H1 (cell line): ENCODE measurements at regions not wholly inside any gene's neighbourhood (a gene's known extent, or its start where the extent isn't known, plus 50 kb on each side); places are given as distances from the start of the nearest gene placed in this dataset.

ENCODE experiments used
- CTCF ChIA-PET: fragments of 300-600 bp; sonication (Branson Sonifier 250); formaldehyde crosslinking; loops from one replicate; lab custom pipeline; 2021; ENCODE audit not compliant: partially characterized antibody; lab: Charles Lee
- POLR2A ChIA-PET: fragments of 300-600 bp; sonication (Branson Sonifier 250); formaldehyde crosslinking; loops from one replicate; lab custom pipeline; 2021; ENCODE audit warnings: inconsistent platforms; ENCODE audit not compliant: partially characterized antibody; lab: Charles Lee
- DNase-seq, 2 experiments: peaks; one replicate each; pipeline versions ENCODE4 v3.0.0 to v3.0.0-alpha.2; 2010 to 2022; ENCODE audit warnings: low spot score in 2 of 2, low read depth in 1 of 2, mixed read lengths in 1 of 2
- FAIRE-seq: peaks from 2 replicates; lab custom pipeline; 2011; peaks lifted over from hg19 to GRCh38; lab: Jason Lieb, UNC
- H2AFZ ChIP-seq: 2 replicates; pipeline ENCODE4 v1.8.1; 2012; ENCODE audit warnings: low read length, inconsistent platforms
- H2AK5ac ChIP-seq: 2 replicates; pipeline ENCODE4 v1.6.1; 2013; ENCODE audit warnings: low read depth, low read length
- H2BK120ac ChIP-seq: replicated peaks from 2 replicates; pipeline ENCODE3; 2013; ENCODE audit warnings: low read depth, low read length, inconsistent platforms
- H2BK12ac ChIP-seq: 2 replicates; pipeline ENCODE4 v1.6.1; 2013; ENCODE audit warnings: low read depth, low read length
- H2BK15ac ChIP-seq: 2 replicates; pipeline ENCODE4 v1.6.1; 2013; ENCODE audit warnings: low read length
- H2BK20ac ChIP-seq: 2 replicates; pipeline ENCODE4 v1.6.1; 2013; ENCODE audit warnings: low read length
- H2BK5ac ChIP-seq: 2 replicates; pipeline ENCODE4 v1.6.1; 2013; ENCODE audit warnings: low read depth, low read length
- H3K14ac ChIP-seq: 2 replicates; pipeline ENCODE4 v1.6.1; 2013; ENCODE audit warnings: inconsistent platforms; ENCODE audit not compliant: insufficient read length
- H3K18ac ChIP-seq: 2 replicates; pipeline ENCODE4 v1.6.1; 2013; ENCODE audit warnings: low read length; ENCODE audit errors: extremely low read depth
- H3K23ac ChIP-seq: 2 replicates; pipeline ENCODE4 v1.6.1; 2013; ENCODE audit warnings: inconsistent platforms; ENCODE audit not compliant: insufficient read length
- H3K23me2 ChIP-seq: 2 replicates; pipeline ENCODE4 v1.6.1; 2013; ENCODE audit warnings: low read depth, low read length
- H3K27ac ChIP-seq: 2 replicates; pipeline ENCODE4 v1.6.1; 2011; ENCODE audit warnings: low read depth, low read length, inconsistent platforms
- H3K27me3 ChIP-seq, 4 experiments: replicated peaks in 1 of 4; 1 replicate in 1 of 4; 2 replicates in 3 of 4; pipeline versions ENCODE4 v1.6.1 to v1.8.1; 2011 to 2013; ENCODE audit warnings: low read length in 3 of 4, mild to moderate bottlenecking in 3 of 4, inconsistent platforms in 2 of 4, mixed read lengths in 2 of 4, moderate library complexity in 1 of 4; ENCODE audit not compliant: control insufficient read depth in 3 of 4, insufficient read depth in 3 of 4; ENCODE audit errors: extremely low read depth in 1 of 4
- H3K36me3 ChIP-seq, 4 experiments: 2 replicates each; pipeline versions ENCODE4 v1.6.1 to v1.8.1; 2011 to 2013; ENCODE audit warnings: mild to moderate bottlenecking in 4 of 4, low read length in 3 of 4, moderate library complexity in 2 of 4, control low read depth in 1 of 4, inconsistent platforms in 1 of 4; ENCODE audit not compliant: insufficient read depth in 4 of 4, control insufficient read depth in 2 of 4
- H3K4ac ChIP-seq: replicated peaks from 2 replicates; pipeline ENCODE3; 2013; ENCODE audit warnings: low read length, low read depth, mixed read lengths, inconsistent platforms; ENCODE audit not compliant: insufficient read length
- H3K4me1 ChIP-seq, 4 experiments: replicated peaks in 1 of 4; 1 replicate in 1 of 4; 2 replicates in 3 of 4; pipeline versions ENCODE4 v1.6.1 to v1.8.1; 2011 to 2013; ENCODE audit warnings: low read length in 3 of 4, inconsistent platforms in 2 of 4, mixed read lengths in 1 of 4; ENCODE audit not compliant: insufficient read depth in 4 of 4, control insufficient read depth in 3 of 4
- H3K4me2 ChIP-seq, 2 experiments: 2 replicates each; pipeline versions ENCODE4 v1.6.1 to v1.8.1; 2011 to 2013; ENCODE audit warnings: low read depth in 2 of 2, low read length in 2 of 2, control low read depth in 1 of 2, inconsistent platforms in 1 of 2, mild to moderate bottlenecking in 1 of 2; ENCODE audit not compliant: insufficient read depth in 1 of 2
- H3K4me3 ChIP-seq, 4 experiments: fragments of 200-600, 300-600 bp in 1 of 4; sonication (generic), shearing (Covaris generic), sonication (Bioruptor Twin) in 1 of 4; 2 replicates each; pipeline versions ENCODE4 v1.5.1 to v1.8.1; 2011 to 2016; ENCODE audit warnings: low read length in 4 of 4, low read depth in 3 of 4, control low read depth in 2 of 4, inconsistent platforms in 2 of 4, mild to moderate bottlenecking in 2 of 4, mixed read lengths in 1 of 4, moderate library complexity in 1 of 4; ENCODE audit not compliant: insufficient read depth in 2 of 4; ENCODE audit errors: extremely low read depth in 1 of 4
- H3K56ac ChIP-seq: replicated peaks from 2 replicates; pipeline ENCODE3; 2013; ENCODE audit warnings: low read depth, mild to moderate bottlenecking, mixed read lengths, low read length, inconsistent platforms; ENCODE audit not compliant: insufficient read length
- H3K79me1 ChIP-seq: 2 replicates; pipeline ENCODE4 v1.6.1; 2013; ENCODE audit warnings: low read depth, low read length, control low read depth
- H3K79me2 ChIP-seq, 2 experiments: 2 replicates each; pipeline versions ENCODE4 v1.6.1 to v1.8.1; 2012 to 2013; ENCODE audit warnings: low read length in 2 of 2, mild to moderate bottlenecking in 2 of 2, inconsistent platforms in 1 of 2; ENCODE audit not compliant: insufficient read depth in 2 of 2, control insufficient read depth in 1 of 2
- H3K9ac ChIP-seq, 4 experiments: replicated peaks in 1 of 4; 1 replicate in 1 of 4; 2 replicates in 3 of 4; pipeline versions ENCODE4 v1.6.1 to v1.8.1; 2011 to 2013; ENCODE audit warnings: low read depth in 3 of 4, low read length in 3 of 4, control low read depth in 2 of 4, mild to moderate bottlenecking in 2 of 4, moderate library complexity in 2 of 4, inconsistent platforms in 1 of 4; ENCODE audit errors: extremely low read depth in 1 of 4
- H3K9me3 ChIP-seq, 2 experiments: 2 replicates each; pipeline versions ENCODE4 v1.6.1 to v1.8.1; 2012 to 2013; ENCODE audit warnings: mild to moderate bottlenecking in 2 of 2, moderate library complexity in 2 of 2, control low read depth in 1 of 2, inconsistent platforms in 1 of 2, low read depth in 1 of 2, low read length in 1 of 2, mixed read lengths in 1 of 2; ENCODE audit not compliant: insufficient read depth in 2 of 2
- H4K20me1 ChIP-seq, 2 experiments: replicated peaks in 1 of 2; 2 replicates each; pipeline versions ENCODE3 to v1.8.1; 2011 to 2013; ENCODE audit warnings: inconsistent platforms in 2 of 2, low read length in 2 of 2, mild to moderate bottlenecking in 1 of 2; ENCODE audit not compliant: insufficient read depth in 2 of 2, control insufficient read depth in 1 of 2
- H4K5ac ChIP-seq: 2 replicates; pipeline ENCODE4 v1.6.1; 2013; ENCODE audit warnings: low read length, low read depth, mixed read lengths, inconsistent platforms; ENCODE audit not compliant: insufficient read length
- H4K8ac ChIP-seq: 2 replicates; pipeline ENCODE4 v1.8.0; 2013; ENCODE audit warnings: mild to moderate bottlenecking, moderate library complexity, low read length, inconsistent platforms; ENCODE audit not compliant: insufficient read depth; ENCODE audit errors: extremely low read depth
- H4K91ac ChIP-seq: replicated peaks from 2 replicates; pipeline ENCODE3; 2013; ENCODE audit warnings: low read length, mixed read lengths, inconsistent platforms; ENCODE audit not compliant: insufficient read length
- BACH1 ChIP-seq: IDR thresholded peaks from 2 replicates; pipeline ENCODE4 v1.6.1; 2012; ENCODE audit warnings: low read length, improper control_type of control experiment
- CHD2 ChIP-seq: IDR thresholded peaks from 2 replicates; pipeline ENCODE4 v1.6.1; 2012; ENCODE audit warnings: low read length, improper control_type of control experiment
- JUN ChIP-seq: IDR thresholded peaks from 2 replicates; pipeline ENCODE4 v1.6.1; 2011; ENCODE audit warnings: low read depth, mild to moderate bottlenecking, improper control_type of control experiment, low read length
- PHF8 ChIP-seq: fragments of 200-600 bp; sonication (generic); conservative IDR thresholded peaks from 2 replicates; pipeline ENCODE4 v1.7.1; 2012; ENCODE audit warnings: low read depth, mild to moderate bottlenecking, inconsistent platforms, low read length, moderate library complexity
- SIX5 ChIP-seq: IDR thresholded peaks from 2 replicates; pipeline ENCODE4 v1.6.1; 2011; ENCODE audit warnings: mild to moderate bottlenecking, low read depth, low read length
- TCF12 ChIP-seq: IDR thresholded peaks from 2 replicates; pipeline ENCODE4 v1.6.1; 2011; ENCODE audit warnings: low read depth, mild to moderate bottlenecking, low read length
- YY1 ChIP-seq: IDR thresholded peaks from 2 replicates; pipeline ENCODE4 v1.6.1; 2011; ENCODE audit warnings: low read depth, mild to moderate bottlenecking, low read length
- WGBS, 2 experiments: shearing (Covaris generic) in 1 of 2; methylation state at CpG; one replicate each; pipeline versions ENCODE4 v1.1.6 to v1.1.7; 2013 to 2015; ENCODE audit warnings: low lambda C conversion rate in 2 of 2, mixed read lengths in 2 of 2, inconsistent platforms in 1 of 2, low coverage in 1 of 2, missing lambda C conversion rate in 1 of 2; ENCODE audit not compliant: insufficient replicate concordance in 2 of 2, insufficient coverage in 1 of 2, insufficient read length in 1 of 2; ENCODE audit errors: extremely low coverage in 1 of 2, missing lambda C conversion rate in 1 of 2; 5-methylcytosine and 5-hydroxymethylcytosine counted together
- TF ChIP-seq, protein P1 (sequence below): IDR thresholded peaks from 2 replicates; pipeline ENCODE4 v1.6.1; 2012; ENCODE audit warnings: inconsistent platforms
- TF ChIP-seq, protein P2 (sequence below): IDR thresholded peaks from 2 replicates; pipeline ENCODE4 v1.6.1; 2011; ENCODE audit warnings: low read length, improper control_type of control experiment
- TF ChIP-seq, protein P3 (sequence below), 3 experiments: IDR thresholded peaks; 1 replicate in 2 of 3; 2 replicates in 1 of 3; pipeline versions ENCODE4 v1.5.1 to v1.6.1; 2011; ENCODE audit warnings: low read length in 3 of 3, mild to moderate bottlenecking in 3 of 3, inconsistent platforms in 2 of 3, low read depth in 1 of 3, moderate library complexity in 1 of 3; ENCODE audit not compliant: insufficient read depth in 1 of 3; ENCODE audit errors: control extremely low read depth in 1 of 3

DNA sequence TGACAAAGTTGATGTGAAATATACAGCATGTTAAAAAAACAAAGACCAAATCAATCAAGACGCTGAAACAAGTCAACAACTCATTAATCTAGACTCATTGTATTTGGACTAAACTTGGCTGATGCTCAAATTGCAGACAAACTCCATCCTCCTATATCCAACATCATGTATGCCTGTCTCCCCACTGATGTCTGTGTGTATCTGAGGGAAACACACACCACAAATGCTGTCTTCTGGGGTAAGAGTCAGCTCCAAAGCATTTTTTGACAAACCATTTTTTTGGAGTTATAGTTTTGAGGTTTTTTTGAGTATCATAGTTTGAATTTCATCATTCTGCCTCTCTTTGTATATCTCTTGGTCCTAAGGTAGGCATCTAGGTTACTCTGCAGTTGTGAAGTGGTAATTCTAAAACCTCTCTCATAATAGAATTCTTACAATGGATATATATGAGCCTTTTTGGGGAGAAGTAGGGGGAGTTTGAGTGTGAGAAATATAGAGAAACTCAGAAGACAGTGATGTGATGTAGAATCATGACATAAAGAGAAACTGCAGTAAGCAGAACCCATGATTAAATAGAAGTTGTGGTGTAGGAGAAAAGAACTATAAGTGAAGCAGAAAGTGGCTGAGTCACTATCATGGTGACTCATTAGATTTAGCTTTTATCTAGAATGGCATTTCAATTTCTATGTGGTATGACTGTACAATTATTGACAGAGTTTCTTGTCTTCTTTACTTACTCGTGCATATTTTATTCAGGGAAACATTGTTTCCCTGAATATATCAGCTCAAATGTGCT lies 1531.1 kb upstream of the LRRTM3 start:
- POLR2A ChIA-PET: no interaction called here
- no peak overlapping the region for H3K14ac ChIP-seq
- FAIRE-seq: no peak
- CTCF ChIA-PET: no interaction called here
- no peak overlapping the region for H3K4ac ChIP-seq
- H4K5ac ChIP-seq: no peak overlapping the region
- no peak overlapping the region for H3K56ac ChIP-seq
- H3K23me2 ChIP-seq: no peaks in the 10 kb centered on the region
- no peaks in the 10 kb centered on the region for H3K79me1 ChIP-seq
- no peak overlapping the region for H4K8ac ChIP-seq
- H3K27me3 ChIP-seq: no peaks in the 10 kb centered on the region
- H2BK15ac ChIP-seq: no peak overlapping the region
- no peak overlapping the region for H2AFZ ChIP-seq
- no peaks in the 10 kb centered on the region for H3K36me3 ChIP-seq
- no peak overlapping the region for H2AK5ac ChIP-seq
- no peaks in the 10 kb centered on the region for H3K79me2 ChIP-seq
- H3K9me3 ChIP-seq: no peaks in the 10 kb centered on the region
- no peak overlapping the region for H4K91ac ChIP-seq
- no peak overlapping the region for H3K4me3 ChIP-seq
- no peak overlapping the region for H3K23ac ChIP-seq
- no peak overlapping the region for H2BK5ac ChIP-seq
- no peak overlapping the region for H3K4me2 ChIP-seq
- no peak overlapping the region for H2BK12ac ChIP-seq
- DNase-seq: no peak
- H2BK20ac ChIP-seq: no peak overlapping the region
- no peak overlapping the region for H2BK120ac ChIP-seq
- 73% methylated on average over 2 of the region's 2 CpGs; no CpG with 5 or more reads in 1 of the 2 experiments for WGBS, 2 experiments
- H4K20me1 ChIP-seq: no peaks in the 10 kb centered on the region
- no peak overlapping the region for H3K9ac ChIP-seq
- H3K18ac ChIP-seq: no peak overlapping the region
- H3K4me1 ChIP-seq: no peaks in the 10 kb centered on the region
- no peak overlapping the region for H3K27ac ChIP-seq
- no peak for TF ChIP-seq YY1
- TF ChIP-seq, protein P1, sequence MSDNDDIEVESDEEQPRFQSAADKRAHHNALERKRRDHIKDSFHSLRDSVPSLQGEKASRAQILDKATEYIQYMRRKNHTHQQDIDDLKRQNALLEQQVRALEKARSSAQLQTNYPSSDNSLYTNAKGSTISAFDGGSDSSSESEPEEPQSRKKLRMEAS: no peak
- TF ChIP-seq, protein P2, sequence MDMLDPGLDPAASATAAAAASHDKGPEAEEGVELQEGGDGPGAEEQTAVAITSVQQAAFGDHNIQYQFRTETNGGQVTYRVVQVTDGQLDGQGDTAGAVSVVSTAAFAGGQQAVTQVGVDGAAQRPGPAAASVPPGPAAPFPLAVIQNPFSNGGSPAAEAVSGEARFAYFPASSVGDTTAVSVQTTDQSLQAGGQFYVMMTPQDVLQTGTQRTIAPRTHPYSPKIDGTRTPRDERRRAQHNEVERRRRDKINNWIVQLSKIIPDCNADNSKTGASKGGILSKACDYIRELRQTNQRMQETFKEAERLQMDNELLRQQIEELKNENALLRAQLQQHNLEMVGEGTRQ: no peak
- TF ChIP-seq JUN: no peak
- TF ChIP-seq, protein P3, sequence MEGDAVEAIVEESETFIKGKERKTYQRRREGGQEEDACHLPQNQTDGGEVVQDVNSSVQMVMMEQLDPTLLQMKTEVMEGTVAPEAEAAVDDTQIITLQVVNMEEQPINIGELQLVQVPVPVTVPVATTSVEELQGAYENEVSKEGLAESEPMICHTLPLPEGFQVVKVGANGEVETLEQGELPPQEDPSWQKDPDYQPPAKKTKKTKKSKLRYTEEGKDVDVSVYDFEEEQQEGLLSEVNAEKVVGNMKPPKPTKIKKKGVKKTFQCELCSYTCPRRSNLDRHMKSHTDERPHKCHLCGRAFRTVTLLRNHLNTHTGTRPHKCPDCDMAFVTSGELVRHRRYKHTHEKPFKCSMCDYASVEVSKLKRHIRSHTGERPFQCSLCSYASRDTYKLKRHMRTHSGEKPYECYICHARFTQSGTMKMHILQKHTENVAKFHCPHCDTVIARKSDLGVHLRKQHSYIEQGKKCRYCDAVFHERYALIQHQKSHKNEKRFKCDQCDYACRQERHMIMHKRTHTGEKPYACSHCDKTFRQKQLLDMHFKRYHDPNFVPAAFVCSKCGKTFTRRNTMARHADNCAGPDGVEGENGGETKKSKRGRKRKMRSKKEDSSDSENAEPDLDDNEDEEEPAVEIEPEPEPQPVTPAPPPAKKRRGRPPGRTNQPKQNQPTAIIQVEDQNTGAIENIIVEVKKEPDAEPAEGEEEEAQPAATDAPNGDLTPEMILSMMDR (IDR thresholded peaks at IDR 0.05; ENCODE audit: control extremely low read depth in 1 of 3, insufficient read depth in 1 of 3, low read depth in 1 of 3, low read length in 3 of 3): no peak
- TF ChIP-seq BACH1: no peak
- TF ChIP-seq CHD2: no peak
- no peak for TF ChIP-seq TCF12
- no peak for TF ChIP-seq SIX5
- no peak for TF ChIP-seq PHF8
